Mesendoderm (in vitro differentiated cells): ENCODE measurements at regions not wholly inside any gene's neighbourhood (a gene's known extent, or its start where the extent isn't known, plus 50 kb on each side); places are given as distances from the start of the nearest gene placed in this dataset.

Experiments used
- DNase-seq: peaks from one replicate; pipeline ENCODE4 v3.0.0; 2013
- H2AK5ac ChIP-seq: 2 replicates; pipeline ENCODE4 v1.6.1; 2013; ENCODE audit warnings: low read length, inconsistent platforms
- H2BK120ac ChIP-seq: 2 replicates; pipeline ENCODE4 v1.6.1; 2013; ENCODE audit warnings: low read depth, mild to moderate bottlenecking, low read length, moderate library complexity, mixed read lengths
- H2BK15ac ChIP-seq: replicated peaks from 2 replicates; pipeline ENCODE4 v1.6.1; 2013; ENCODE audit warnings: low read depth, mild to moderate bottlenecking, moderate library complexity
- H2BK5ac ChIP-seq: 2 replicates; pipeline ENCODE4 v1.6.1; 2013; ENCODE audit warnings: low read length, inconsistent platforms
- H3K18ac ChIP-seq: 2 replicates; pipeline ENCODE4 v1.6.1; 2013; ENCODE audit warnings: mild to moderate bottlenecking, low read length, mixed read lengths
- H3K23ac ChIP-seq: one replicate; pipeline ENCODE4 v1.6.1; 2013; ENCODE audit warnings: low read length
- H3K27ac ChIP-seq: 2 replicates; pipeline ENCODE4 v1.5.1; 2013; ENCODE audit warnings: low read depth, mild to moderate bottlenecking, inconsistent platforms, low read length, moderate library complexity
- H3K27me3 ChIP-seq: 2 replicates; pipeline ENCODE4 v1.6.1; 2013; ENCODE audit warnings: low read length, control low read depth, mild to moderate bottlenecking, inconsistent platforms; ENCODE audit not compliant: insufficient read depth, poor library complexity
- H3K36me3 ChIP-seq: 2 replicates; pipeline ENCODE4 v1.6.1; 2013; ENCODE audit warnings: low read length, inconsistent platforms; ENCODE audit not compliant: control insufficient read depth, insufficient read depth
- H3K4ac ChIP-seq: one replicate; pipeline ENCODE4 v1.6.1; 2013; ENCODE audit warnings: low read depth, mild to moderate bottlenecking, low read length, moderate library complexity
- H3K4me1 ChIP-seq: 2 replicates; pipeline ENCODE4 v1.6.1; 2013; ENCODE audit warnings: low read depth, low read length, inconsistent platforms; ENCODE audit not compliant: control insufficient read depth
- H3K4me2 ChIP-seq: 2 replicates; pipeline ENCODE4 v1.6.1; 2013; ENCODE audit warnings: low read length
- H3K4me3 ChIP-seq: 2 replicates; pipeline ENCODE4 v1.5.1; 2013; ENCODE audit warnings: mild to moderate bottlenecking, low read length
- H3K56ac ChIP-seq: one replicate; pipeline ENCODE4 v1.6.1; 2013; ENCODE audit warnings: low read length
- H3K79me1 ChIP-seq: 2 replicates; pipeline ENCODE4 v1.6.1; 2013; ENCODE audit warnings: low read length, inconsistent platforms
- H3K79me2 ChIP-seq: 2 replicates; pipeline ENCODE4 v1.6.1; 2013; ENCODE audit warnings: mild to moderate bottlenecking, low read length; ENCODE audit not compliant: control insufficient read depth, insufficient read depth
- H3K9ac ChIP-seq: 2 replicates; pipeline ENCODE4 v1.6.1; 2013; ENCODE audit warnings: low read length, inconsistent platforms
- H4K5ac ChIP-seq: one replicate; pipeline ENCODE4 v1.6.1; 2013; ENCODE audit warnings: low read length
- H4K8ac ChIP-seq: one replicate; pipeline ENCODE4 v1.6.1; 2013; ENCODE audit warnings: low read depth, mild to moderate bottlenecking, control low read depth, low read length, moderate library complexity
- WGBS: extraction: QIAGEN DNeasy Blood & Tissue Kit; methylation state at CpG from one replicate; pipeline ENCODE4 v1.1.7; 2013; ENCODE audit warnings: low lambda C conversion rate, missing lambda C conversion rate; ENCODE audit not compliant: insufficient coverage; ENCODE audit errors: extremely low coverage; 5-methylcytosine and 5-hydroxymethylcytosine counted together

- H4K8ac ChIP-seq, result no peak overlapping the region
- H4K5ac ChIP-seq, result no peak overlapping the region
- H3K79me1 ChIP-seq, result no peaks in the 10 kb centered on the region
- no peak overlapping the region for H3K9ac ChIP-seq
- H3K18ac ChIP-seq, result no peak overlapping the region
- H2BK120ac ChIP-seq, result no peak overlapping the region
- no peak overlapping the region for H2AK5ac ChIP-seq
- no peaks in the 10 kb centered on the region for H3K79me2 ChIP-seq
- no peak for DNase-seq
- H3K56ac ChIP-seq, result no peak overlapping the region
- H3K27ac ChIP-seq, result no peak overlapping the region
- no peak overlapping the region for H3K4ac ChIP-seq
- no peak overlapping the region for H3K23ac ChIP-seq
- H3K4me3 ChIP-seq, result no peak overlapping the region
- no peaks in the 10 kb centered on the region for H3K27me3 ChIP-seq
- no CpG with 5 or more reads among the region's 4 CpGs for WGBS
- H3K36me3 ChIP-seq, result no peaks in the 10 kb centered on the region
- H3K4me2 ChIP-seq, result no peak overlapping the region
- H2BK5ac ChIP-seq, result no peak overlapping the region
- no peaks in the 10 kb centered on the region for H3K4me1 ChIP-seq
- no peak overlapping the region for H2BK15ac ChIP-seq
Measured at GRCh38 chr2:155525199-155525598, 807.3 kb downstream of the NR4A2 start.

- Histone ChIP-seq H3K9ac (no peak overlapping the region), H3K4me2 (no peak overlapping the region), H3K79me2 (no peaks in the 10 kb centered on the region), H3K27ac (no peak overlapping the region), H3K56ac (no peak overlapping the region), H3K23ac (no peak overlapping the region), H3K18ac (no peak overlapping the region), H2AK5ac (no peak overlapping the region), H3K27me3 (no peaks in the 10 kb centered on the region), H2BK15ac (no peak overlapping the region), H3K79me1 (no peaks in the 10 kb centered on the region), H3K4ac (no peak overlapping the region), H2BK5ac (no peak overlapping the region), H4K5ac (no peak overlapping the region), H3K4me1 (no peaks in the 10 kb centered on the region), H3K4me3 (no peak overlapping the region), H3K36me3 (no peaks in the 10 kb centered on the region), H2BK120ac (no peak overlapping the region), H4K8ac (no peak overlapping the region)
- DNase-seq, result no peak
- no CpG with 5 or more reads among the region's 2 CpGs for WGBS
Measured at GRCh38 chr2:155519529-155520130, 812.9 kb downstream of the NR4A2 start.

GRCh38 chr2:155518094-155518493 lies 814.4 kb downstream of the NR4A2 start:
- Histone ChIP-seq H3K56ac (no peak overlapping the region), H3K36me3 (no peaks in the 10 kb centered on the region)
- no CpG with 5 or more reads among the region's 3 CpGs for WGBS

GRCh38 chr2:155517362-155517761 lies 815.2 kb downstream of the NR4A2 start:
- H3K56ac ChIP-seq, result no peak overlapping the region
- no peak overlapping the region for H3K27ac ChIP-seq
- H2BK5ac ChIP-seq, result no peak overlapping the region
- DNase-seq, result no peak
- H3K4me1 ChIP-seq, result no peaks in the 10 kb centered on the region
- H3K27me3 ChIP-seq, result no peaks in the 10 kb centered on the region
- H2AK5ac ChIP-seq, result no peak overlapping the region
- H4K5ac ChIP-seq, result no peak overlapping the region
- no peak overlapping the region for H4K8ac ChIP-seq
- no peaks in the 10 kb centered on the region for H3K79me2 ChIP-seq
- H3K18ac ChIP-seq, result no peak overlapping the region
- H3K9ac ChIP-seq, result no peak overlapping the region
- no peak overlapping the region for H3K4me3 ChIP-seq
- WGBS, result no CpG with 5 or more reads among the region's 1 CpG
- H3K23ac ChIP-seq, result no peak overlapping the region
- H3K36me3 ChIP-seq, result no peaks in the 10 kb centered on the region
- no peak overlapping the region for H3K4me2 ChIP-seq
- H3K79me1 ChIP-seq, result no peaks in the 10 kb centered on the region
- no peak overlapping the region for H2BK120ac ChIP-seq
- H3K4ac ChIP-seq, result no peak overlapping the region
- H2BK15ac ChIP-seq, result no peak overlapping the region

More at GRCh38 chr2:155518094-155518493, 814.4 kb downstream of the NR4A2 start:
- Histone ChIP-seq H3K27ac (no peak overlapping the region), H2BK5ac (no peak overlapping the region), H2BK15ac (no peak overlapping the region), H3K27me3 (no peaks in the 10 kb centered on the region), H2BK120ac (no peak overlapping the region), H3K79me2 (no peaks in the 10 kb centered on the region), H3K4me3 (no peak overlapping the region), H3K23ac (no peak overlapping the region), H3K4me2 (no peak overlapping the region), H3K18ac (no peak overlapping the region), H4K5ac (no peak overlapping the region), H4K8ac (no peak overlapping the region), H3K4me1 (no peaks in the 10 kb centered on the region), H3K4ac (no peak overlapping the region), H2AK5ac (no peak overlapping the region), H3K9ac (no peak overlapping the region), H3K79me1 (no peaks in the 10 kb centered on the region)
- no peak for DNase-seq

- Histone ChIP-seq H3K79me1 (no peaks in the 10 kb centered on the region), H3K4me1 (no peaks in the 10 kb centered on the region), H3K4me3 (no peak overlapping the region), H3K56ac (no peak overlapping the region), H3K18ac (no peak overlapping the region), H3K23ac (no peak overlapping the region), H3K4ac (no peak overlapping the region), H2BK5ac (no peak overlapping the region), H3K27ac (no peak overlapping the region), H2AK5ac (no peak overlapping the region), H3K79me2 (no peaks in the 10 kb centered on the region), H3K4me2 (no peak overlapping the region), H4K8ac (no peak overlapping the region), H3K27me3 (no peaks in the 10 kb centered on the region), H3K36me3 (no peaks in the 10 kb centered on the region), H2BK15ac (no peak overlapping the region), H2BK120ac (no peak overlapping the region), H4K5ac (no peak overlapping the region), H3K9ac (no peak overlapping the region)
- DNase-seq, result no peak
- WGBS, result 100% methylated on average over 1 of the region's 1 CpG
Measured at GRCh38 chr2:155513248-155513647, 814.8 kb downstream of the KCNJ3 start.

- no peaks in the 10 kb centered on the region for H3K79me1 ChIP-seq
- H2BK5ac ChIP-seq, result no peak overlapping the region
- no peaks in the 10 kb centered on the region for H3K4me1 ChIP-seq
- DNase-seq, result no peak
- no peaks in the 10 kb centered on the region for H3K79me2 ChIP-seq
- no peak overlapping the region for H3K4me2 ChIP-seq
- no peak overlapping the region for H2BK15ac ChIP-seq
- H3K27me3 ChIP-seq, result no peaks in the 10 kb centered on the region
- H3K18ac ChIP-seq, result no peak overlapping the region
- H3K4ac ChIP-seq, result no peak overlapping the region
- WGBS, result no CpG with 5 or more reads among the region's 2 CpGs
- no peak overlapping the region for H3K56ac ChIP-seq
- no peak overlapping the region for H2AK5ac ChIP-seq
- H3K36me3 ChIP-seq, result no peaks in the 10 kb centered on the region
- no peak overlapping the region for H4K8ac ChIP-seq
- H3K27ac ChIP-seq, result no peak overlapping the region
- H3K23ac ChIP-seq, result no peak overlapping the region
- no peak overlapping the region for H3K9ac ChIP-seq
- H4K5ac ChIP-seq, result no peak overlapping the region
- H2BK120ac ChIP-seq, result no peak overlapping the region
- H3K4me3 ChIP-seq, result no peak overlapping the region
Measured at GRCh38 chr2:155502766-155503165, 804.3 kb downstream of the KCNJ3 start.
